ENCODE measurements at regions not wholly inside any gene's neighbourhood (a gene's known extent, or its start where the extent isn't known, plus 50 kb on each side); places are given as distances from the start of the nearest gene placed in this dataset.
"Not testable (repeated sequence)": the region's sequence is repeated elsewhere in the genome, so short reads cannot be mapped to it uniquely, and the experiment has no call there.

GRCh38 chrX:137926090-137926489 lies 360.2 kb downstream of the ZIC3 start:
- Histone ChIP-seq H3K4me3 (ENCODE audit: insufficient read depth, low read length, poor library complexity, severe bottlenecking) (no peak overlapping the region), H4K20me1 (ENCODE audit: low read depth, low read length) (no peaks in the 10 kb centered on the region), H3K36me3 (ENCODE audit: low read length) (no peaks in the 10 kb centered on the region), H3K27ac (ENCODE audit: low read depth, low read length) (no peak overlapping the region), H3K4me2 (ENCODE audit: low read depth, low read length, poor library complexity, severe bottlenecking) (no peak overlapping the region), H3K9me3 (ENCODE audit: insufficient read depth, low read length) (no peaks in the 10 kb centered on the region), H3F3A (ENCODE audit: insufficient read depth) (no peaks in the 10 kb centered on the region), H3K9me2 (replicated peaks; ENCODE audit: insufficient read depth, low read length) (no peaks in the 10 kb centered on the region), H3K27me3 (ENCODE audit: low read length) (no peaks in the 10 kb centered on the region), H3K79me2 (ENCODE audit: insufficient read depth, low read length) (no peaks in the 10 kb centered on the region), H3K9ac (ENCODE audit: low read length) (no peak overlapping the region), H2AFZ (ENCODE audit: low read depth, low read length, severe bottlenecking) (no peak overlapping the region)
- TF ChIP-seq CTCF (IDR thresholded peaks at IDR 0.05; ENCODE audit: insufficient read depth, low read length, poor library complexity, severe bottlenecking) (no peak), EZH2phosphoT487 (conservative IDR thresholded peaks at IDR 0.05; ENCODE audit: low read length) (no peak)

DNA sequence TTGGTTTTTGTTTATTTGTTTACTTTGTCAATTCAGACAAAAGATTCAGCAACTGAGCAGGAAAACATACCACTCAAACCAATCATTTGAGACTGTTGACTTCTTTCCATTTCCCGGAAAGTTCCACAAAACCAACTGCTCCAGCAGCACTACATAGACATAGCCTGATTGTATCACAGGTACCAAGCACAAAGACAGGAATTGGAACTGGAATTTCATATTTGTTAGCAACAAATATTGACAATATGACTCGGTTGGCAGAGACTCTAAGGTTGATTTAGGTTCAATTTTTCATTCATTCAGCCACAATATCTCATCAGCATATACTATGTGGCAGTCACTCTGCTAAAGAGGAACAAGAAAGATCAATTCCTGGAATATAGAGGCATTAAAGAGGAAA lies 364.0 kb downstream of the ZIC3 start:
- Histone ChIP-seq H3K9me2 (replicated peaks; ENCODE audit: insufficient read depth, low read length) (no peaks in the 10 kb centered on the region), H3K4me2 (ENCODE audit: low read depth, low read length, poor library complexity, severe bottlenecking) (no peak overlapping the region), H3K27me3 (ENCODE audit: low read length) (no peaks in the 10 kb centered on the region), H3K36me3 (ENCODE audit: low read length) (no peaks in the 10 kb centered on the region), H3K4me3 (ENCODE audit: insufficient read depth, low read length, poor library complexity, severe bottlenecking) (no peak overlapping the region), H3K79me2 (ENCODE audit: insufficient read depth, low read length) (no peaks in the 10 kb centered on the region), H3F3A (ENCODE audit: insufficient read depth) (no peaks in the 10 kb centered on the region), H3K9ac (ENCODE audit: low read length) (no peak overlapping the region), H3K9me3 (ENCODE audit: insufficient read depth, low read length) (no peaks in the 10 kb centered on the region), H4K20me1 (ENCODE audit: low read depth, low read length) (no peaks in the 10 kb centered on the region), H2AFZ (ENCODE audit: low read depth, low read length, severe bottlenecking) (no peak overlapping the region), H3K27ac (ENCODE audit: low read depth, low read length) (no peak overlapping the region)
- TF ChIP-seq CTCF (IDR thresholded peaks at IDR 0.05; ENCODE audit: insufficient read depth, low read length, poor library complexity, severe bottlenecking): no peak
- no peak for TF ChIP-seq EZH2phosphoT487 (conservative IDR thresholded peaks at IDR 0.05; ENCODE audit: low read length)

DNA sequence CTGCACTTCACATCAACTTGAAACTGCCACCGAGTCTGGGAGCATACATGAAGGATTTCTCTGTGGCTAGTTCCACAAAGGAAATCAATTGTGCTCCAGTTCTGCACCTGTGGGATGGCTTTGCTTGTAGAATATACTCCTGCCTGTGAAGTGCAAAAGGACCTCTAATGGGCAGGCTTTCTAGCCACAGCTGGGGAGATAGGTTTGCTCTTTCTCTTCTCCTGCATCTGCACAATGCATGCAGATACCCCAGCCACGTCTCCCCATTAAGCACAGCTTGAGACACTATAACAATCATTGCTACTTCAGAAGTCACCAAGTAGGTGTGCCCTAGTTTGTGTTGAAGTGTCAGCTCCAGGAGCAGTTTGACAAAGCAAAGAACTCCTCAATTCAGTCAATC lies 364.6 kb downstream of the ZIC3 start:
- Histone ChIP-seq H3K27me3 (ENCODE audit: low read length) (no peaks in the 10 kb centered on the region), H4K20me1 (ENCODE audit: low read depth, low read length) (no peaks in the 10 kb centered on the region), H3K4me3 (ENCODE audit: insufficient read depth, low read length, poor library complexity, severe bottlenecking) (no peak overlapping the region), H3K9me3 (ENCODE audit: insufficient read depth, low read length) (no peaks in the 10 kb centered on the region), H2AFZ (ENCODE audit: low read depth, low read length, severe bottlenecking) (no peak overlapping the region), H3K27ac (ENCODE audit: low read depth, low read length) (no peak overlapping the region), H3K9me2 (replicated peaks; ENCODE audit: insufficient read depth, low read length) (no peaks in the 10 kb centered on the region), H3K79me2 (ENCODE audit: insufficient read depth, low read length) (no peaks in the 10 kb centered on the region), H3K4me2 (ENCODE audit: low read depth, low read length, poor library complexity, severe bottlenecking) (no peak overlapping the region), H3K9ac (ENCODE audit: low read length) (no peak overlapping the region), H3K36me3 (ENCODE audit: low read length) (no peaks in the 10 kb centered on the region), H3F3A (ENCODE audit: insufficient read depth) (no peaks in the 10 kb centered on the region)
- TF ChIP-seq EZH2phosphoT487 (conservative IDR thresholded peaks at IDR 0.05; ENCODE audit: low read length) (no peak), CTCF (IDR thresholded peaks at IDR 0.05; ENCODE audit: insufficient read depth, low read length, poor library complexity, severe bottlenecking) (no peak)

DNA sequence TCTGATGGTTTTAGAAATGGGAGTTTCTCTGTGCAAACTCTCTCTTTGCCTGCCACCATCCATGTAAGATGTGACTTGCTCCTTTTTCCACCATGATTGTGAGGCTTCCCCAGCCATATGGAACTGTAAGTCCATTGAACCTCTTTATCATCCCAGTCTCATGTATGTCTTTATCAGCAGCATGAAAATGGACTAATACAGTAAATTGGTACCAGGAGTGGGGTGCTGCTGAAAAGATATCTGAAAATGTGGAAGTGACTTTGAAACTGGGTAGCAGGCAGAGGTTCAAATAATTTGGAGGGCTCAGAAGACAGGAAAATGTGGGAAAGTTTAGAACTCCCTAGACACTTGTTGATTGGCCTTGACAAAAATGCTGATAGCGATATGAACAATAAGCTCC lies 368.3 kb downstream of the ZIC3 start:
- H3K4me3 ChIP-seq (ENCODE audit: insufficient read depth, low read length, poor library complexity, severe bottlenecking); H3K4me2 ChIP-seq (ENCODE audit: low read depth, low read length, poor library complexity, severe bottlenecking); H3K27me3 ChIP-seq (ENCODE audit: low read length); H3K9ac ChIP-seq (ENCODE audit: low read length); H3K79me2 ChIP-seq (ENCODE audit: insufficient read depth, low read length); H2AFZ ChIP-seq (ENCODE audit: low read depth, low read length, severe bottlenecking); H3K27ac ChIP-seq (ENCODE audit: low read depth, low read length); H3K9me3 ChIP-seq (ENCODE audit: insufficient read depth, low read length); H3F3A ChIP-seq (ENCODE audit: insufficient read depth); H4K20me1 ChIP-seq (ENCODE audit: low read depth, low read length); H3K36me3 ChIP-seq (ENCODE audit: low read length); H3K9me2 ChIP-seq (replicated peaks; ENCODE audit: insufficient read depth, low read length): not testable (repeated sequence)

DNA sequence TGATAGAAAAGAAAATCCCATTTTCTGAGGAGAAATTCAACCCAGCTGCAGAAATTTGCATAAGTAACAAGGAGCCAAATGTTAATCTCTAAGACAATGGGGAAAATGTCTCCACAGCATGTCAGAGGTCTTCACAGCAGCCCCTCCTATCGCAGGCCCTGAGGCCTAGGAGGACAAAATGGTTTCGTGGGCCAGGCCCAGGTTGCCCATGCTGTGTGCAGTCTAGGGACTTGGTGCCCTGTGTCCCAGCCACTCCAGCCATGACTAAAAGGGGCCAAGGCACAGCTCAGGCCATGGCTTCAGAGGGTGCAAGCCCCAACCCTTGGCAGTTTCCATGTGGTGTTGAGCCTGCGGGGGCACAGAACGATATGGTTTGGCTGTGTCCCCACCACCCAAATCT lies 369.0 kb downstream of the ZIC3 start:
- H3K9me2 ChIP-seq (replicated peaks; ENCODE audit: insufficient read depth, low read length); H3K4me2 ChIP-seq (ENCODE audit: low read depth, low read length, poor library complexity, severe bottlenecking); H4K20me1 ChIP-seq (ENCODE audit: low read depth, low read length); H3K9me3 ChIP-seq (ENCODE audit: insufficient read depth, low read length); H3K79me2 ChIP-seq (ENCODE audit: insufficient read depth, low read length); H3K4me3 ChIP-seq (ENCODE audit: insufficient read depth, low read length, poor library complexity, severe bottlenecking); H3F3A ChIP-seq (ENCODE audit: insufficient read depth); H3K27ac ChIP-seq (ENCODE audit: low read depth, low read length); H2AFZ ChIP-seq (ENCODE audit: low read depth, low read length, severe bottlenecking); H3K27me3 ChIP-seq (ENCODE audit: low read length); H3K9ac ChIP-seq (ENCODE audit: low read length); H3K36me3 ChIP-seq (ENCODE audit: low read length): not testable (repeated sequence)
